ENCODE measurements at regions not wholly inside any gene's neighbourhood (a gene's known extent, or its start where the extent isn't known, plus 50 kb on each side); places are given as distances from the start of the nearest gene placed in this dataset.

DNA sequence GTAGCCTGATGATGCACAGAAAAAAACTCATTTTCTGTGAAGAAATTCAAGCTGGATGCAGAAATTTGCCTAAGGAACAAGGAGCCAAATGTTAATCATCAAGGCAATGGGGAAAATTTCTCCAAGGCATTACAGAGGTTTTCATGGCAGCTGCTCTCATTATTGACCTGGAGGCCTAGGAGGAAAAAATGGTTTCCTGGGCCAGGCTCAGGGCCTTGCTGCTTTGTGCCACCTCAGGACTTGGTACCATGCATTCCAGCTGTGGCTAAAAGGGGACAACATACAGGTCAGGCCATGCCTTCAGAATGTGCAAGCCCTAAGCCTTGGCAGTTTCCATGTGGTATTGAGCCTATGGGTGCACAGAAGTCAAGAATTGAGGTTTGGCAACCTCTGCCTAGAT lies 1320.1 kb upstream of the MIR17HG start:
- ATAC-seq (no peak), DNase-seq (ENCODE audit: low read depth, low spot score) (no peak)
- CTCF ChIA-PET = no interaction called here
- Histone ChIP-seq H3K4me2 (ENCODE audit: low read length) (no peak overlapping the region), H3K9ac (ENCODE audit: low read length) (no peak overlapping the region), H3K9me3 (ENCODE audit: control insufficient read depth in 1 of 2, insufficient read depth in 1 of 2, low read depth in 1 of 2, low read length in 2 of 2) (no peaks in the 10 kb centered on the region; a peak in 2 of 4 replicates), H3K79me2 (ENCODE audit: insufficient read depth, low read length) (no peaks in the 10 kb centered on the region), H3K36me3 (ENCODE audit: control insufficient read depth in 1 of 2, insufficient read depth in 2 of 2, low read length in 2 of 2) (no peaks in the 10 kb centered on the region), H4K20me1 (ENCODE audit: insufficient read depth) (no peaks in the 10 kb centered on the region), H3K27ac (ENCODE audit: low read depth, low read length) (no peak overlapping the region), H3K4me3 (replicated peaks in 1 of 2; ENCODE audit: low read depth in 1 of 2, low read length in 2 of 2) (no peak overlapping the region), H3K27me3 (ENCODE audit: insufficient read depth, low read length) (no peaks in the 10 kb centered on the region), H3K9me2 (ENCODE audit: insufficient read depth) (no peaks in the 10 kb centered on the region), H3K4me1 (ENCODE audit: control insufficient read depth in 1 of 2, insufficient read depth in 2 of 2, low read length in 2 of 2) (no peaks in the 10 kb centered on the region), H2AFZ (ENCODE audit: low read depth, low read length, poor library complexity, severe bottlenecking) (no peak overlapping the region)
- intact Hi-C loops (cut with micrococcal nuclease) = no loop called here
- POLR2A ChIA-PET = no interaction called here
- no TSS peak for BruUV-seq (replicated peaks)
- TF ChIP-seq RAD21 (IDR thresholded peaks at IDR 0.05; ENCODE audit: low read depth) (no peak), ZNF274 (IDR thresholded peaks at IDR 0.05; ENCODE audit: low read depth, low read length) (no peak), POLR2A (IDR thresholded peaks at IDR 0.05; ENCODE audit: borderline replicate concordance, extremely low read depth, insufficient read depth, insufficient read length) (no peak), SRF (IDR thresholded peaks at IDR 0.05; ENCODE audit: low read depth) (no peak), EZH2 (IDR thresholded peaks at IDR 0.05) (no peak), FOSL1 (IDR thresholded peaks at IDR 0.05; ENCODE audit: low read depth) (no peak), SP1 (IDR thresholded peaks at IDR 0.05; ENCODE audit: low read depth) (no peak), EGR1 (IDR thresholded peaks at IDR 0.05; ENCODE audit: low read depth) (no peak)
- TF ChIP-seq, protein P1, sequence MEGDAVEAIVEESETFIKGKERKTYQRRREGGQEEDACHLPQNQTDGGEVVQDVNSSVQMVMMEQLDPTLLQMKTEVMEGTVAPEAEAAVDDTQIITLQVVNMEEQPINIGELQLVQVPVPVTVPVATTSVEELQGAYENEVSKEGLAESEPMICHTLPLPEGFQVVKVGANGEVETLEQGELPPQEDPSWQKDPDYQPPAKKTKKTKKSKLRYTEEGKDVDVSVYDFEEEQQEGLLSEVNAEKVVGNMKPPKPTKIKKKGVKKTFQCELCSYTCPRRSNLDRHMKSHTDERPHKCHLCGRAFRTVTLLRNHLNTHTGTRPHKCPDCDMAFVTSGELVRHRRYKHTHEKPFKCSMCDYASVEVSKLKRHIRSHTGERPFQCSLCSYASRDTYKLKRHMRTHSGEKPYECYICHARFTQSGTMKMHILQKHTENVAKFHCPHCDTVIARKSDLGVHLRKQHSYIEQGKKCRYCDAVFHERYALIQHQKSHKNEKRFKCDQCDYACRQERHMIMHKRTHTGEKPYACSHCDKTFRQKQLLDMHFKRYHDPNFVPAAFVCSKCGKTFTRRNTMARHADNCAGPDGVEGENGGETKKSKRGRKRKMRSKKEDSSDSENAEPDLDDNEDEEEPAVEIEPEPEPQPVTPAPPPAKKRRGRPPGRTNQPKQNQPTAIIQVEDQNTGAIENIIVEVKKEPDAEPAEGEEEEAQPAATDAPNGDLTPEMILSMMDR (IDR thresholded peaks at IDR 0.05 in 2 of 3, conservative IDR thresholded peaks at IDR 0.05 in 1 of 3; ENCODE audit: borderline replicate concordance in 1 of 3, insufficient read depth in 1 of 3, low read depth in 2 of 3, low read length in 2 of 3) = no peak
- TF ChIP-seq, protein P2, sequence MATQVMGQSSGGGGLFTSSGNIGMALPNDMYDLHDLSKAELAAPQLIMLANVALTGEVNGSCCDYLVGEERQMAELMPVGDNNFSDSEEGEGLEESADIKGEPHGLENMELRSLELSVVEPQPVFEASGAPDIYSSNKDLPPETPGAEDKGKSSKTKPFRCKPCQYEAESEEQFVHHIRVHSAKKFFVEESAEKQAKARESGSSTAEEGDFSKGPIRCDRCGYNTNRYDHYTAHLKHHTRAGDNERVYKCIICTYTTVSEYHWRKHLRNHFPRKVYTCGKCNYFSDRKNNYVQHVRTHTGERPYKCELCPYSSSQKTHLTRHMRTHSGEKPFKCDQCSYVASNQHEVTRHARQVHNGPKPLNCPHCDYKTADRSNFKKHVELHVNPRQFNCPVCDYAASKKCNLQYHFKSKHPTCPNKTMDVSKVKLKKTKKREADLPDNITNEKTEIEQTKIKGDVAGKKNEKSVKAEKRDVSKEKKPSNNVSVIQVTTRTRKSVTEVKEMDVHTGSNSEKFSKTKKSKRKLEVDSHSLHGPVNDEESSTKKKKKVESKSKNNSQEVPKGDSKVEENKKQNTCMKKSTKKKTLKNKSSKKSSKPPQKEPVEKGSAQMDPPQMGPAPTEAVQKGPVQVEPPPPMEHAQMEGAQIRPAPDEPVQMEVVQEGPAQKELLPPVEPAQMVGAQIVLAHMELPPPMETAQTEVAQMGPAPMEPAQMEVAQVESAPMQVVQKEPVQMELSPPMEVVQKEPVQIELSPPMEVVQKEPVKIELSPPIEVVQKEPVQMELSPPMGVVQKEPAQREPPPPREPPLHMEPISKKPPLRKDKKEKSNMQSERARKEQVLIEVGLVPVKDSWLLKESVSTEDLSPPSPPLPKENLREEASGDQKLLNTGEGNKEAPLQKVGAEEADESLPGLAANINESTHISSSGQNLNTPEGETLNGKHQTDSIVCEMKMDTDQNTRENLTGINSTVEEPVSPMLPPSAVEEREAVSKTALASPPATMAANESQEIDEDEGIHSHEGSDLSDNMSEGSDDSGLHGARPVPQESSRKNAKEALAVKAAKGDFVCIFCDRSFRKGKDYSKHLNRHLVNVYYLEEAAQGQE (IDR thresholded peaks at IDR 0.05; ENCODE audit: low read depth) = no peak
- RAD21 ChIA-PET (ENCODE audit: low non-redundant PET in 1 of 2, low total read pairs in 2 of 2, uncharacterized antibody in 2 of 2, unreplicated experiment in 2 of 2) = no interaction called here

Data from HCT116 (cell line).